Vagina (tissue), 2 donors: ENCODE measurements at regions not wholly inside any gene's neighbourhood (a gene's known extent, or its start where the extent isn't known, plus 50 kb on each side); places are given as distances from the start of the nearest gene placed in this dataset.
A peak's percentile ranks its signal among the peaks of the same experiment; 100 is the strongest.

ENCODE experiments used
- DNase-seq, 2 donors: peaks; one replicate each; pipeline ENCODE4 v3.0.0-alpha.2; 2017; ENCODE audit errors: extremely low spot score in 2 of 2
- H3K27ac ChIP-seq: fragments of 200-600 bp; sonication (generic); one replicate; pipeline ENCODE4 v1.5.1; 2019
- H3K27me3 ChIP-seq: fragments of 200-600 bp; sonication (generic); one replicate; pipeline ENCODE4 v1.5.1; 2019
- H3K36me3 ChIP-seq, 2 donors: fragments of 200-600 bp; sonication (generic); one replicate each; pipeline ENCODE4 v1.5.1; 2017 to 2019
- H3K4me1 ChIP-seq: fragments of 200-600 bp; sonication (generic); one replicate; pipeline ENCODE4 v1.5.1; 2019
- H3K4me3 ChIP-seq, 2 donors: fragments of 200-600 bp; sonication (generic); 1 replicate in 1 of 2; 2 replicates in 1 of 2; pipeline ENCODE4 v1.5.1; 2016 to 2019
- H3K9me3 ChIP-seq: fragments of 200-600 bp; sonication (generic); one replicate; pipeline ENCODE4 v1.5.1; 2019
- POLR2A ChIP-seq, 2 donors: fragments of 450-650 bp; IDR thresholded peaks; one replicate each; pipeline ENCODE4 v1.6.1; 2017; ENCODE audit warnings: antibody characterized with exemption in 2 of 2, mild to moderate bottlenecking in 2 of 2, moderate library complexity in 2 of 2
- POLR2AphosphoS5 ChIP-seq, 2 donors: sonication (generic); formaldehyde crosslinking; IDR thresholded peaks; one replicate each; pipeline ENCODE4 v1.9.0; 2017; ENCODE audit warnings: antibody characterized with exemption in 2 of 2, mild to moderate bottlenecking in 2 of 2, low read depth in 1 of 2; ENCODE audit not compliant: insufficient read depth in 1 of 2
- intact Hi-C: fragments of 100-400 bp; cut with DNase I; formaldehyde crosslinking; loops from one replicate; pipeline ENCODE4 v1.15.1; 2023
- TF ChIP-seq, protein P1 (sequence below), 3 experiments: fragments of 450-650 bp in 2 of 3; fragments of 200-600 bp in 1 of 3; sonication (generic) in 1 of 3; IDR thresholded peaks; one replicate each; pipeline ENCODE4 v1.5.1; 2017 to 2019; ENCODE audit warnings: antibody characterized with exemption in 3 of 3, mild to moderate bottlenecking in 2 of 3, moderate library complexity in 2 of 3

DNA sequence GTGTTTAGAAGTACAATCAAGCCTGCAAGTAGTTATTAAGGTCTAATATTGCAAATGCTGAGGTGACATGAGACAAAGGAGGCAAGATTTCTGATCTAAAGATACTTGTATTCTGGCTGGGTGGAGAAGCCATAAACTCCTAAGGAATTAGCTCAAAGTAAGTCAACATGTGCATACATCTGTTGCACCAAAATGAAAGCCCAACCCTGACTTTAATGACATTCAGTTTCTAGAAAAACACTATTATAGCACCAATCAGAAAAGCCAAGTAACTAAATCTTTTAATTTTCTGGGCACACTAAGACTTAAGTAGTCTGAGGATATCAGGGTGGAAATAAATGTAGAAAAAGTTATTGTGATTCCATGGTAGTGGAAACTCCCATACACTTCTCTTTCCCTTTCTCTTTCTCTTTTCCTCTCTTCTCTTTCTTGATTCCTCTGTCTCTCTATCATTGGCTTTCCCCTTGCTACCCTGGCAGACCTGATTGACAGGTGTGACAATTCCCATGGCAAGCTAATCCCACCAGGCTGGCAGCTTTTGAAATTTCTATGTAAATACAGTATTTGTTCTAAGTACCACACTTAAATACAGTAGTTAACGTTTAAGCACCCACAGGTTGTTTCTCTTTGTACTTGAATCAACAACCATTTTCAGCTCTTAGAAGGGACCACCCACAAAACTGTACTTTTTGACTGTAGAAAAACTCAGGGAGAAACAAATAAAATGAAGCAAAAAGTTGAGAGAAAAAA lies 528.4 kb upstream of the SEMA6D start:
- no peak for DNase-seq
- TF ChIP-seq POLR2AphosphoS5 (IDR thresholded peaks at IDR 0.05; ENCODE audit: insufficient read depth in 1 of 2, low read depth in 1 of 2) (no peak), POLR2A (IDR thresholded peaks at IDR 0.05) (no peak)
- TF ChIP-seq, protein P1, sequence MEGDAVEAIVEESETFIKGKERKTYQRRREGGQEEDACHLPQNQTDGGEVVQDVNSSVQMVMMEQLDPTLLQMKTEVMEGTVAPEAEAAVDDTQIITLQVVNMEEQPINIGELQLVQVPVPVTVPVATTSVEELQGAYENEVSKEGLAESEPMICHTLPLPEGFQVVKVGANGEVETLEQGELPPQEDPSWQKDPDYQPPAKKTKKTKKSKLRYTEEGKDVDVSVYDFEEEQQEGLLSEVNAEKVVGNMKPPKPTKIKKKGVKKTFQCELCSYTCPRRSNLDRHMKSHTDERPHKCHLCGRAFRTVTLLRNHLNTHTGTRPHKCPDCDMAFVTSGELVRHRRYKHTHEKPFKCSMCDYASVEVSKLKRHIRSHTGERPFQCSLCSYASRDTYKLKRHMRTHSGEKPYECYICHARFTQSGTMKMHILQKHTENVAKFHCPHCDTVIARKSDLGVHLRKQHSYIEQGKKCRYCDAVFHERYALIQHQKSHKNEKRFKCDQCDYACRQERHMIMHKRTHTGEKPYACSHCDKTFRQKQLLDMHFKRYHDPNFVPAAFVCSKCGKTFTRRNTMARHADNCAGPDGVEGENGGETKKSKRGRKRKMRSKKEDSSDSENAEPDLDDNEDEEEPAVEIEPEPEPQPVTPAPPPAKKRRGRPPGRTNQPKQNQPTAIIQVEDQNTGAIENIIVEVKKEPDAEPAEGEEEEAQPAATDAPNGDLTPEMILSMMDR (IDR thresholded peaks at IDR 0.05), result no peak
- H3K36me3 ChIP-seq, result no peaks in the 10 kb centered on the region
- H3K27ac ChIP-seq, result no peak overlapping the region
- peaks cover 2% of the 10 kb centered on the region for H3K27me3 ChIP-seq
- peaks cover 11% of the 10 kb centered on the region for H3K4me1 ChIP-seq
- intact Hi-C loops, result no loop called here
- H3K9me3 ChIP-seq, result no peaks in the 10 kb centered on the region
- no peak overlapping the region for H3K4me3 ChIP-seq

DNA sequence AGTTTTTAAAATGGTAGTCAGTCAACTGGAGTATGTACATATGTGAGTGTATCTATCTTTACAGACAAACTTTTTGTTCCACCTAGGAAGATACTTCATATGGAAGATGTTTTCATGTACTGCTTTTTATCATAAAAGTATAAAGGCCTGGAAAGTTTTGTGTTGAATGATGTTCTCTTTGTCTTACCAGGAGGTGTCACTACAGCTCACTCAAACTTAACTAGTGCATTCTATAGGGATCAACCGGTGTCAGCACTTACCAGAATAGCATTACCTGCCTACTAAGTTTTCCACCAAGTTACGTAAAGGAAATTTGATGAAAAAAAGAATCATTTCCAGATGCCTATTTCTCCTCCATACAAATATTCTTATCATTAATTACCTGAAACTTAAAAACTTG lies 522.6 kb upstream of the SEMA6D start:
- peaks cover 3% of the 10 kb centered on the region for H3K4me1 ChIP-seq
- TF ChIP-seq POLR2A (IDR thresholded peaks at IDR 0.05), result no peak
- TF ChIP-seq, protein P1 (IDR thresholded peaks at IDR 0.05), result no peak
- TF ChIP-seq POLR2AphosphoS5 (IDR thresholded peaks at IDR 0.05; ENCODE audit: insufficient read depth in 1 of 2, low read depth in 1 of 2), result no peak
- intact Hi-C loops, result loop anchor here (5.0 kb wide), 1 partner anchor 793 kb away; no protein-coding TSS in a partner anchor

DNA sequence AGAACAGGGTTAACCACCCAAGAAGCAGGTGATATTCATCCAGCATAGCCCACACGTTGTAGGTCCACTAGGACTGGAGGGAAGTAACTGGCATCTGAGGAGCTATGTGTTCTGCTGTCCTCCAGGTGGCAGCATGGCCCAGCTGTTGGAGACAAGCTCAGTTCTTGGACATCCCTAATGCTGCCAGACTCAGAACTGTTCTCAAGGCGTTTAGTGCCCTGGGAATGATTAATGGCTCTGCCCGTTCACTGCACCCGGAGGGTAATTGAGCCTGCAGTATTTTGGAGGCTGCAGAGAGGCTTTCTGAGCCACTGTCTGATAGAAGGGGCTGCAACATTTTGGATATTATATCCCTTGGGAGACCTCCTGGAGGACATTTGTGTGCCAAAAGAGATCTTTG lies 521.3 kb upstream of the SEMA6D start:
- no peaks in the 10 kb centered on the region for H3K36me3 ChIP-seq
- TF ChIP-seq POLR2AphosphoS5 (IDR thresholded peaks at IDR 0.05; ENCODE audit: insufficient read depth in 1 of 2, low read depth in 1 of 2) (no peak), POLR2A (IDR thresholded peaks at IDR 0.05) (no peak)
- TF ChIP-seq, protein P1 (IDR thresholded peaks at IDR 0.05), result peak; percentile 81 to 87 (median 84)
- H3K27me3 ChIP-seq, result no peaks in the 10 kb centered on the region
- H3K27ac ChIP-seq, result no peak overlapping the region
- H3K9me3 ChIP-seq, result no peaks in the 10 kb centered on the region
- peaks cover 3% of the 10 kb centered on the region for H3K4me1 ChIP-seq
- DNase-seq, result no peak
- intact Hi-C loops, result loop anchor here (5.0 kb wide), 1 partner anchor 791 kb away; no protein-coding TSS in a partner anchor
- H3K4me3 ChIP-seq, result no peak overlapping the region

More for the DNA sequence above, 522.6 kb upstream of the SEMA6D start:
- Histone ChIP-seq H3K27ac (no peak overlapping the region), H3K36me3 (no peaks in the 10 kb centered on the region), H3K4me3 (no peak overlapping the region), H3K27me3 (no peaks in the 10 kb centered on the region), H3K9me3 (no peaks in the 10 kb centered on the region)
- no peak for DNase-seq

DNA sequence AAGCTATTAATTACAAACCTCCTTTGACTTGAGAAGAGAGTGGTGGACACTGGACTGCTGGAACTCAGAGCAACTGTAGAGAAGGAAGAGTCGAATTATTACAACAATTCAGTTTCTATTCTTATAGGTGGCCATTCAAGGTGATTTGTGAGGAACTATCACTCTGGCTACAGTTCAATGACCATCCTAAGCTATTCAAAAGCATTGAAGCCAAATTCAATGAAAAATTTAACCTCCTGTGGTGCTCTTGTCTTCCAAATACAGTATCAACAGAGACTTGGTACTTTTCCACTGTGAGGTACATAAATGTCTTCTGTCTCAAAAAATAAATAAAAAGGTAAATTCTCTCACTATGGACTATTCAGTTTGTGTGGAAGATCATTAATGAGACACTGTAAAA lies 513.3 kb upstream of the SEMA6D start:
- Histone ChIP-seq H3K9me3 (no peaks in the 10 kb centered on the region), H3K4me3 (no peak overlapping the region), H3K36me3 (no peaks in the 10 kb centered on the region), H3K27me3 (no peaks in the 10 kb centered on the region), H3K27ac (no peak overlapping the region), H3K4me1 (no peaks in the 10 kb centered on the region)
- no peak for DNase-seq
- intact Hi-C loops, result no loop called here
- TF ChIP-seq POLR2AphosphoS5 (IDR thresholded peaks at IDR 0.05; ENCODE audit: insufficient read depth in 1 of 2, low read depth in 1 of 2) (no peak), POLR2A (IDR thresholded peaks at IDR 0.05) (no peak)
- TF ChIP-seq, protein P1 (IDR thresholded peaks at IDR 0.05), result no peak

DNA sequence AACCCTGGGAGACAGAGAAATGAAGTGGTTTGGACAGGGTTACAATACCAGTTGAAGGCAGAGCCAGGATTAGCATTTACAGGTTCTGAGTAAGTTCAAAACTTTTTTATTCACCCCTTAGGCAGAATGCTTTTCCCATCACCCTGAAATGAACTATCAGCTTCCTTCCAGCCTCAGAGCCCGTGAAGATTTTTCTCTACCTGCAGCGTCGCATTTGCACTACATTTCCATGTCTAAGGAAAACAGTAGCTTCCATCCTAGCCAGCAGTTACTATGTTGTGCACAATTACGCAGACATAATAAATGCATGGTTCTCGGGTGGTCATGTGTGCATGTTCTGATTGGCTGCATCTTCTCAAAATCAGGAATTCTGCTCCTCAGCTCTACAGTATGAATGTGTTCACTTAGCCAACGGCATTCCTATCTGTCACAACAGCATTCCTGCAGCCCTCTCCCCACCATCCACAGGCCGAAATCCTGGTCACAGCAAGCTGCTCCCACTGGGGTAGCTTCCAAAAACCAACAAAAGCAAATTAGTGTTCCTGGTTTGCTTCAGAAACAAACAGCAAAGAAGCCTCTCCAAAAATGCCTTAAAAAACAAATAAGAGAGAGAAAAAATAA lies 510.8 kb upstream of the SEMA6D start:
- no peak overlapping the region for H3K4me3 ChIP-seq
- no peaks in the 10 kb centered on the region for H3K27me3 ChIP-seq
- H3K36me3 ChIP-seq, result no peaks in the 10 kb centered on the region
- H3K9me3 ChIP-seq, result no peaks in the 10 kb centered on the region
- H3K4me1 ChIP-seq, result no peaks in the 10 kb centered on the region
- DNase-seq, result no peak
- TF ChIP-seq POLR2A (IDR thresholded peaks at IDR 0.05), result no peak
- no peak for TF ChIP-seq POLR2AphosphoS5 (IDR thresholded peaks at IDR 0.05; ENCODE audit: insufficient read depth in 1 of 2, low read depth in 1 of 2)
- TF ChIP-seq, protein P1 (IDR thresholded peaks at IDR 0.05), result no peak
- intact Hi-C loops, result no loop called here
- no peak overlapping the region for H3K27ac ChIP-seq
